ENCODE measurements at regions not wholly inside any gene's neighbourhood (a gene's known extent, or its start where the extent isn't known, plus 50 kb on each side); places are given as distances from the start of the nearest gene placed in this dataset.

- no peak overlapping the region for H3K27ac ChIP-seq
- H3K4me3 ChIP-seq = no peak overlapping the region
- no peak for DNase-seq
- intact Hi-C loops (cut with DNase I; ENCODE audit: low total_unique reads) = no loop called here
- H3K4me1 ChIP-seq = no peaks in the 10 kb centered on the region
- H3K36me3 ChIP-seq = no peaks in the 10 kb centered on the region
- no peak for TF ChIP-seq POLR2AphosphoS5 (IDR thresholded peaks at IDR 0.05)
- no peak for TF ChIP-seq POLR2A (IDR thresholded peaks at IDR 0.05)
- no peak for TF ChIP-seq CTCF (IDR thresholded peaks at IDR 0.05)
- TF ChIP-seq EP300 (IDR thresholded peaks at IDR 0.05) = no peak
- no peaks in the 10 kb centered on the region for H3K27me3 ChIP-seq
- H3K9me3 ChIP-seq = peaks cover 0 to 1% (median 0%) of the 10 kb centered on the region in 4 donors
- 90 to 94% (median 91%) methylated on average over 5 of the region's 5 CpGs for WGBS, 5 donors
Observed at GRCh38 chr2:8215159-8215863, 466.5 kb upstream of the ID2 start.

- no peaks in the 10 kb centered on the region for H3K27me3 ChIP-seq
- H3K9me3 ChIP-seq = no peaks in the 10 kb centered on the region
- intact Hi-C loops (cut with DNase I; ENCODE audit: low total_unique reads) = no loop called here
Observed at GRCh38 chr2:8215982-8216381, 465.9 kb upstream of the ID2 start.

GRCh38 chr2:8216397-8216796, 465.5 kb upstream of the ID2 start:
- Histone ChIP-seq H3K27me3 (no peaks in the 10 kb centered on the region), H3K9me3 (no peaks in the 10 kb centered on the region), H3K4me1 (no peaks in the 10 kb centered on the region), H3K4me3 (no peak overlapping the region), H3K36me3 (no peaks in the 10 kb centered on the region), H3K27ac (no peak overlapping the region)
- 59 to 71% (median 68%) methylated on average over 1 of the region's 1 CpG for WGBS, 5 donors
- DNase-seq = peak in 1 of 2 donors; percentile 54
- intact Hi-C loops (cut with DNase I; ENCODE audit: low total_unique reads) = no loop called here
- TF ChIP-seq POLR2AphosphoS5 (IDR thresholded peaks at IDR 0.05) = no peak
- TF ChIP-seq CTCF (IDR thresholded peaks at IDR 0.05) = no peak
- no peak for TF ChIP-seq POLR2A (IDR thresholded peaks at IDR 0.05)
- TF ChIP-seq EP300 (IDR thresholded peaks at IDR 0.05) = no peak

More at GRCh38 chr2:8215982-8216381, 465.9 kb upstream of the ID2 start:
- DNase-seq = no peak
- 87 to 94% (median 90%) methylated on average over 6 of the region's 6 CpGs for WGBS, 5 donors
- Histone ChIP-seq H3K36me3 (no peaks in the 10 kb centered on the region), H3K27ac (no peak overlapping the region), H3K4me1 (no peaks in the 10 kb centered on the region), H3K4me3 (no peak overlapping the region)
- TF ChIP-seq POLR2A (IDR thresholded peaks at IDR 0.05) = no peak
- TF ChIP-seq CTCF (IDR thresholded peaks at IDR 0.05) = no peak
- no peak for TF ChIP-seq EP300 (IDR thresholded peaks at IDR 0.05)
- no peak for TF ChIP-seq POLR2AphosphoS5 (IDR thresholded peaks at IDR 0.05)

GRCh38 chr2:8217468-8218030, 464.3 kb upstream of the ID2 start:
- Histone ChIP-seq H3K9me3 (no peaks in the 10 kb centered on the region), H3K36me3 (no peaks in the 10 kb centered on the region), H3K4me3 (no peak overlapping the region), H3K27me3 (no peaks in the 10 kb centered on the region), H3K27ac (no peak overlapping the region), H3K4me1 (no peaks in the 10 kb centered on the region)
- intact Hi-C loops (cut with DNase I; ENCODE audit: low total_unique reads) = no loop called here
- TF ChIP-seq POLR2A (IDR thresholded peaks at IDR 0.05) (no peak), EP300 (IDR thresholded peaks at IDR 0.05) (no peak), POLR2AphosphoS5 (IDR thresholded peaks at IDR 0.05) (no peak), CTCF (IDR thresholded peaks at IDR 0.05) (no peak)
- WGBS, 5 donors = 68 to 83% (median 77%) methylated on average over 9 of the region's 9 CpGs
- no peak for DNase-seq
